ENCODE measurements at regions not wholly inside any gene's neighbourhood (a gene's known extent, or its start where the extent isn't known, plus 50 kb on each side); places are given as distances from the start of the nearest gene placed in this dataset.
"Not testable (repeated sequence)": the region's sequence is repeated elsewhere in the genome, so short reads cannot be mapped to it uniquely, and the experiment has no call there.

- TF ChIP-seq CTCF (conservative IDR thresholded peaks at IDR 0.05; ENCODE audit: low read depth, low read length), result peak; percentile 55
- DNase-seq (ENCODE audit: low read depth), result peak; percentile 30
- H3K4me3 ChIP-seq (ENCODE audit: low read depth, low read length), result no peak overlapping the region
Observed at GRCh38 chr1:38152351-38153065, 105.9 kb upstream of the POU3F1 start.

- no peak overlapping the region for H3K4me3 ChIP-seq (ENCODE audit: low read depth, low read length)
- TF ChIP-seq CTCF (conservative IDR thresholded peaks at IDR 0.05; ENCODE audit: low read depth, low read length), result no peak
- DNase-seq (ENCODE audit: low read depth), result no peak
Observed at GRCh38 chr1:38151399-38151798, 104.8 kb upstream of the POU3F1 start.

- H3K4me3 ChIP-seq (ENCODE audit: low read depth, low read length); DNase-seq (ENCODE audit: low read depth): not testable (repeated sequence)
Observed at GRCh38 chr1:38146079-38146478, 99.5 kb upstream of the POU3F1 start.

GRCh38 chr1:38142606-38143005 lies 96.0 kb upstream of the POU3F1 start:
- TF ChIP-seq CTCF (conservative IDR thresholded peaks at IDR 0.05; ENCODE audit: low read depth, low read length), result no peak
- DNase-seq (ENCODE audit: low read depth), result no peak
- no peak overlapping the region for H3K4me3 ChIP-seq (ENCODE audit: low read depth, low read length)

GRCh38 chr1:38141483-38141882 lies 94.9 kb upstream of the POU3F1 start:
- DNase-seq (ENCODE audit: low read depth), result no peak
- H3K4me3 ChIP-seq (ENCODE audit: low read depth, low read length), result no peak overlapping the region
- no peak for TF ChIP-seq CTCF (conservative IDR thresholded peaks at IDR 0.05; ENCODE audit: low read depth, low read length)

- H3K4me3 ChIP-seq (ENCODE audit: low read depth, low read length), result no peak overlapping the region
- DNase-seq (ENCODE audit: low read depth), result no peak
- no peak for TF ChIP-seq CTCF (conservative IDR thresholded peaks at IDR 0.05; ENCODE audit: low read depth, low read length)
Observed at GRCh38 chr1:38139738-38140487, 93.3 kb upstream of the POU3F1 start.

- DNase-seq (ENCODE audit: low read depth), result peak; percentile 88
- no peak overlapping the region for H3K4me3 ChIP-seq (ENCODE audit: low read depth, low read length)
- peak; percentile 32 for TF ChIP-seq CTCF (conservative IDR thresholded peaks at IDR 0.05; ENCODE audit: low read depth, low read length)
Observed at GRCh38 chr1:38138498-38139233, 92.1 kb upstream of the POU3F1 start.
